ENCODE measurements at regions not wholly inside any gene's neighbourhood (a gene's known extent, or its start where the extent isn't known, plus 50 kb on each side); places are given as distances from the start of the nearest gene placed in this dataset.

- TF ChIP-seq POLR2AphosphoS5 (IDR thresholded peaks at IDR 0.05; ENCODE audit: insufficient read depth in 1 of 2, low read depth in 1 of 2), result no peak
- TF ChIP-seq, protein P1, sequence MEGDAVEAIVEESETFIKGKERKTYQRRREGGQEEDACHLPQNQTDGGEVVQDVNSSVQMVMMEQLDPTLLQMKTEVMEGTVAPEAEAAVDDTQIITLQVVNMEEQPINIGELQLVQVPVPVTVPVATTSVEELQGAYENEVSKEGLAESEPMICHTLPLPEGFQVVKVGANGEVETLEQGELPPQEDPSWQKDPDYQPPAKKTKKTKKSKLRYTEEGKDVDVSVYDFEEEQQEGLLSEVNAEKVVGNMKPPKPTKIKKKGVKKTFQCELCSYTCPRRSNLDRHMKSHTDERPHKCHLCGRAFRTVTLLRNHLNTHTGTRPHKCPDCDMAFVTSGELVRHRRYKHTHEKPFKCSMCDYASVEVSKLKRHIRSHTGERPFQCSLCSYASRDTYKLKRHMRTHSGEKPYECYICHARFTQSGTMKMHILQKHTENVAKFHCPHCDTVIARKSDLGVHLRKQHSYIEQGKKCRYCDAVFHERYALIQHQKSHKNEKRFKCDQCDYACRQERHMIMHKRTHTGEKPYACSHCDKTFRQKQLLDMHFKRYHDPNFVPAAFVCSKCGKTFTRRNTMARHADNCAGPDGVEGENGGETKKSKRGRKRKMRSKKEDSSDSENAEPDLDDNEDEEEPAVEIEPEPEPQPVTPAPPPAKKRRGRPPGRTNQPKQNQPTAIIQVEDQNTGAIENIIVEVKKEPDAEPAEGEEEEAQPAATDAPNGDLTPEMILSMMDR (IDR thresholded peaks at IDR 0.05), result no peak
- TF ChIP-seq POLR2A (IDR thresholded peaks at IDR 0.05), result no peak
Measured at GRCh38 chr4:129481107-129481506, 385.2 kb downstream of the C4orf33 start.

Data from vagina (tissue), 2 donors.